ENCODE measurements at regions not wholly inside any gene's neighbourhood (a gene's known extent, or its start where the extent isn't known, plus 50 kb on each side); places are given as distances from the start of the nearest gene placed in this dataset.
"Not testable (repeated sequence)": the region's sequence is repeated elsewhere in the genome, so short reads cannot be mapped to it uniquely, and the experiment has no call there.

- Histone ChIP-seq H3K9me3 (ENCODE audit: low read depth) (no peaks in the 10 kb centered on the region), H3K27ac (no peak overlapping the region), H3K4me1 (ENCODE audit: low read depth) (no peaks in the 10 kb centered on the region), H3K27me3 (no peaks in the 10 kb centered on the region), H3K4me3 (no peak overlapping the region), H3K36me3 (no peaks in the 10 kb centered on the region)
- DNase-seq (ENCODE audit: low read depth in 1 of 2, low spot score in 1 of 2), result no peak
- TF ChIP-seq CTCF (IDR thresholded peaks at IDR 0.05; ENCODE audit: low read depth, low read length), result no peak
Observed at GRCh38 chrX:121754301-121754700, 706.9 kb downstream of the GLUD2 start.

- no peaks in the 10 kb centered on the region for H3K9me3 ChIP-seq (ENCODE audit: low read depth)
- no peak for TF ChIP-seq CTCF (IDR thresholded peaks at IDR 0.05; ENCODE audit: low read depth, low read length)
- no peak for DNase-seq (ENCODE audit: low read depth in 1 of 2, low spot score in 1 of 2)
- no peaks in the 10 kb centered on the region for H3K27me3 ChIP-seq
- no peak overlapping the region for H3K27ac ChIP-seq
- H3K36me3 ChIP-seq, result no peaks in the 10 kb centered on the region
- H3K4me1 ChIP-seq (ENCODE audit: low read depth), result no peaks in the 10 kb centered on the region
- no peak overlapping the region for H3K4me3 ChIP-seq
Observed at GRCh38 chrX:121755541-121755940, 708.1 kb downstream of the GLUD2 start.

DNA sequence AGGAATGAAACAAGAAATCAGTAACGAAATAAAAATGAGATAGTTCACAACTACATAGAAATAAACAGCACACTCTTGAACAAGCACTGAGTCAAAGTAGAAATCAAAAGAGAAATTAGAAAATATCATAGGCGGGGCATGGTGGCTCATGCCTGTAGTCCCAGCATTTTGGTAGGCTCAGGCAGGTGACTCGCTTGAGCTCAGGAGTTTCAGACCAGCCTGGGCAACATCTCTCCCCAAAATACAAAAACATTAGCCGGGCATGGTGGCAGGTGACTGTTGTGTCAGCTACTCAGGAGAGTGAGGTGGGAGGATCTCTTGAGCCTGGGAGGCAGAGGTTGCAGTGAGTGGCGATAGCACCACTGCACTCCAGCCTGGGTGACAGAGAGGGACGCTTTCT lies 714.4 kb downstream of the GLUD2 start:
- no peak overlapping the region for H3K27ac ChIP-seq
- DNase-seq (ENCODE audit: low read depth in 1 of 2, low spot score in 1 of 2), result no peak
- no peaks in the 10 kb centered on the region for H3K27me3 ChIP-seq
- H3K4me3 ChIP-seq, result no peak overlapping the region
- no peaks in the 10 kb centered on the region for H3K4me1 ChIP-seq (ENCODE audit: low read depth)
- no peak for TF ChIP-seq CTCF (IDR thresholded peaks at IDR 0.05; ENCODE audit: low read depth, low read length)
- H3K36me3 ChIP-seq, result no peaks in the 10 kb centered on the region
- no peaks in the 10 kb centered on the region for H3K9me3 ChIP-seq (ENCODE audit: low read depth)

- Histone ChIP-seq H3K27me3 (no peaks in the 10 kb centered on the region), H3K4me1 (ENCODE audit: low read depth) (no peaks in the 10 kb centered on the region), H3K9me3 (ENCODE audit: low read depth) (no peaks in the 10 kb centered on the region), H3K36me3 (no peaks in the 10 kb centered on the region), H3K27ac (no peak overlapping the region), H3K4me3 (no peak overlapping the region)
- no peak for DNase-seq (ENCODE audit: low read depth in 1 of 2, low spot score in 1 of 2)
- no peak for TF ChIP-seq CTCF (IDR thresholded peaks at IDR 0.05; ENCODE audit: low read depth, low read length)
Observed at GRCh38 chrX:121763671-121764070, 716.3 kb downstream of the GLUD2 start.

- H3K27ac ChIP-seq; H3K27me3 ChIP-seq; H3K9me3 ChIP-seq (ENCODE audit: low read depth); H3K4me1 ChIP-seq (ENCODE audit: low read depth); H3K4me3 ChIP-seq; H3K36me3 ChIP-seq; DNase-seq (ENCODE audit: low read depth in 1 of 2, low spot score in 1 of 2): not testable (repeated sequence)
Observed at GRCh38 chrX:121768210-121768609, 720.8 kb downstream of the GLUD2 start.

DNA sequence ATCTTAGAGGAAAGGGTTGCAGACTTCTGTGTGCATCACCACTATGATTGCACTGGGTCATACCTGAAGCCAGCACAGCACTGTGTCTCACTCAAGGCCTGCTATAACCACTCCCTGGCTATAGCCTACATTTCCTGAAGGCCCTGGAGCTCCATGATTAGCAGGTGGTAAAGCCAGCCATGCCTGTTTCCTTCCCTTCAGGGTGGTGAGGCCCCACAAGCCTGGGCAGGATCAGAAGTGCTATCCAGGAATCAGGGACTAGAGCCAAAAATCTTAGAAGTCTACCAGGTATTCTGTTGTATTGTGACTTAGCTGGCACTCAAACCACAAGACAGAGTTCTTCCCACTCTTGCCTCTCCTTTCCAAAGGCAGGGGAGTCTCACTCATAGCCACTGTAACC lies 734.6 kb downstream of the GLUD2 start:
- H3K36me3 ChIP-seq, result no peaks in the 10 kb centered on the region

More for the DNA sequence above, 734.6 kb downstream of the GLUD2 start:
- no peak for DNase-seq (ENCODE audit: low read depth in 1 of 2, low spot score in 1 of 2)
- no peaks in the 10 kb centered on the region for H3K27me3 ChIP-seq
- H3K9me3 ChIP-seq (ENCODE audit: low read depth), result no peaks in the 10 kb centered on the region
- TF ChIP-seq CTCF (IDR thresholded peaks at IDR 0.05; ENCODE audit: low read depth, low read length), result no peak
- H3K4me1 ChIP-seq (ENCODE audit: low read depth), result no peaks in the 10 kb centered on the region
- H3K27ac ChIP-seq, result no peak overlapping the region
- no peak overlapping the region for H3K4me3 ChIP-seq

Data from cardiac muscle cell (in vitro differentiated cells and primary cell).